Loucy (cell line): ENCODE measurements at regions not wholly inside any gene's neighbourhood (a gene's known extent, or its start where the extent isn't known, plus 50 kb on each side); places are given as distances from the start of the nearest gene placed in this dataset.

Source experiments
- H2AFZ ChIP-seq: fragments of 200-600 bp; sonication (generic); 2 replicates; pipeline ENCODE4 v1.6.0; 2016; ENCODE audit warnings: antibody characterized with exemption, mild to moderate bottlenecking, low read length, moderate library complexity
- H3F3A ChIP-seq: fragments of 200-600 bp; 2 replicates; pipeline ENCODE4 v1.6.0; 2016; ENCODE audit warnings: antibody characterized with exemption, low read depth, mild to moderate bottlenecking
- H3K27me3 ChIP-seq: fragments of 200-600 bp; sonication (generic); 2 replicates; pipeline ENCODE4 v1.6.1; 2014; ENCODE audit warnings: low read length, mild to moderate bottlenecking; ENCODE audit not compliant: insufficient read depth, poor library complexity, severe bottlenecking
- H3K36me3 ChIP-seq: fragments of 200-600 bp; sonication (generic); 2 replicates; pipeline ENCODE4 v1.6.1; 2016; ENCODE audit warnings: low read length; ENCODE audit not compliant: insufficient read depth
- H3K4me1 ChIP-seq: fragments of 200-600 bp; sonication (generic); 2 replicates; pipeline ENCODE4 v1.5.1; 2014; ENCODE audit warnings: low read length, mild to moderate bottlenecking; ENCODE audit not compliant: insufficient read depth, poor library complexity, severe bottlenecking
- H3K4me2 ChIP-seq: fragments of 200-600 bp; sonication (generic); 2 replicates; pipeline ENCODE4 v1.6.0; 2014; ENCODE audit warnings: antibody characterized with exemption, low read length, low read depth, mild to moderate bottlenecking; ENCODE audit not compliant: poor library complexity, severe bottlenecking
- H3K4me3 ChIP-seq: fragments of 200-600 bp; sonication (generic); 2 replicates; pipeline ENCODE4 v1.5.1; 2014; ENCODE audit warnings: low read length, mild to moderate bottlenecking, mixed read lengths; ENCODE audit not compliant: poor library complexity, severe bottlenecking
- H3K79me2 ChIP-seq: fragments of 200-600 bp; sonication (generic); 2 replicates; pipeline ENCODE4 v1.6.1; 2014; ENCODE audit warnings: low read length; ENCODE audit not compliant: insufficient read depth
- H3K9ac ChIP-seq: fragments of 200-600 bp; sonication (generic); 2 replicates; pipeline ENCODE4 v1.6.0; 2014; ENCODE audit warnings: mild to moderate bottlenecking, low read depth, low read length, moderate library complexity; ENCODE audit not compliant: poor library complexity, severe bottlenecking
- H3K9me2 ChIP-seq: fragments of 200-600 bp; sonication (generic); replicated peaks from 2 replicates; pipeline ENCODE4 v1.6.1; 2016; ENCODE audit warnings: low read depth, low read length, mixed read lengths
- H3K9me3 ChIP-seq: fragments of 200-600 bp; sonication (generic); 2 replicates; pipeline ENCODE4 v1.6.1; 2014; ENCODE audit warnings: mild to moderate bottlenecking, antibody characterized with exemption, low read length, low read depth; ENCODE audit not compliant: insufficient read depth
- H4K20me1 ChIP-seq: fragments of 200-600 bp; sonication (generic); 2 replicates; pipeline ENCODE4 v1.6.0; 2014; ENCODE audit warnings: antibody characterized with exemption, low read length, mild to moderate bottlenecking; ENCODE audit not compliant: insufficient read depth, poor library complexity, severe bottlenecking
- CTCF ChIP-seq: fragments of 200-600 bp; sonication (generic); conservative IDR thresholded peaks from 2 replicates; pipeline ENCODE4 v1.5.1; 2014; ENCODE audit warnings: mild to moderate bottlenecking, antibody characterized with exemption, low read length
- EZH2phosphoT487 ChIP-seq: fragments of 200-600 bp; IDR thresholded peaks from 2 replicates; pipeline ENCODE4 v1.6.1; 2018; ENCODE audit warnings: antibody characterized with exemption, mild to moderate bottlenecking, moderate library complexity, borderline replicate concordance

GRCh38 chrX:134737061-134737460 lies 59.9 kb downstream of the PABIR2 start:
- H2AFZ ChIP-seq = no peak overlapping the region
- H3K36me3 ChIP-seq = no peaks in the 10 kb centered on the region
- TF ChIP-seq EZH2phosphoT487 (no peak), CTCF (no peak)
- H3K4me3 ChIP-seq = no peak overlapping the region
- H3K4me1 ChIP-seq = peaks cover 26% of the 10 kb centered on the region
- H4K20me1 ChIP-seq = no peaks in the 10 kb centered on the region
- no peaks in the 10 kb centered on the region for H3K9me3 ChIP-seq
- no peaks in the 10 kb centered on the region for H3F3A ChIP-seq
- no peaks in the 10 kb centered on the region for H3K79me2 ChIP-seq
- H3K9ac ChIP-seq = no peak overlapping the region
- no peaks in the 10 kb centered on the region for H3K27me3 ChIP-seq
- H3K4me2 ChIP-seq = no peak overlapping the region
- H3K9me2 ChIP-seq = no peaks in the 10 kb centered on the region

DNA sequence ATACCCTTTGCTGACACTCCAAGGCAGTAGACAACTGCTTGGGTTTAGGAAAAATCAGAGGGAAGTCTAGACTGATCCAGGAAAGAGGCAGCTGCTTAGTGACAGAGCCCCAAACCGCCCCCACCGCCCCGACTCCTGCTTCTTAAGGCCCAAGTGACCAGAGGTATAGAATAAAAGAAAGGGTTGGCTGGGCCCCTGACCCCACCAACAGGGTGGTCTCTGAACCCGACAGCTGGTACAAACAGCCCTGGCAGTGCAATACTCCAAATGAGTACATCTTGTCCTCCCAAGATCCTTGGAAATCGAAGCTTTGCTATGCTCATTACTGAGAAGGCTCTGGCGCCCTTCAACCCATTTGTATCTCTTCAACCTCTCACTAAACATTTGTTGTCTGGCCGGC lies 60.6 kb downstream of the PABIR2 start:
- Histone ChIP-seq H4K20me1 (no peaks in the 10 kb centered on the region), H3K9ac (no peak overlapping the region), H3K4me3 (no peak overlapping the region), H3K9me2 (no peaks in the 10 kb centered on the region), H3K4me1 (peaks cover 21% of the 10 kb centered on the region), H3F3A (no peaks in the 10 kb centered on the region), H2AFZ (no peak overlapping the region), H3K9me3 (no peaks in the 10 kb centered on the region), H3K36me3 (no peaks in the 10 kb centered on the region), H3K4me2 (no peak overlapping the region), H3K79me2 (no peaks in the 10 kb centered on the region), H3K27me3 (no peaks in the 10 kb centered on the region)
- TF ChIP-seq CTCF (no peak), EZH2phosphoT487 (no peak)

DNA sequence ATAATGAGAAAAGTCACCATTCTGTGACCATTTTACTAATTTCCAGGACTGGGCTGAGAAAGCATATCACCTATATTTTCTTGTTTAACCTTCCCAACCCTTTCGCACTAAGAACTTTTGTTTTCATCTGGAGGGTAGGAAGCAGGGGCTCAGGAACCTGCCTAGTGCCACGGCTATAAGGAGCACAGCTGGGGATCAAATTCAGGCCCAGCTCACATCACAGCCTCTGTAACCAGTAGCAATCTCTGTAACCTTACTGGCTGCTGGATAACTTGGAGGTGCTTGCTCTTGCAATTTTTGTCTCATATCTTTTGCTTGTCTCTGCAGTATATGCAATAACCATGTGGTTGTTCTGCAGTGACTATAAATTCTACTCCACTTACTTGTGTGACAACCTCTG lies 62.0 kb downstream of the PABIR2 start:
- Histone ChIP-seq H3K9me2 (no peaks in the 10 kb centered on the region), H3K9me3 (no peaks in the 10 kb centered on the region), H2AFZ (no peak overlapping the region), H4K20me1 (no peaks in the 10 kb centered on the region), H3K79me2 (no peaks in the 10 kb centered on the region), H3K36me3 (no peaks in the 10 kb centered on the region), H3F3A (no peaks in the 10 kb centered on the region), H3K27me3 (no peaks in the 10 kb centered on the region), H3K4me3 (no peak overlapping the region), H3K4me1 (peaks cover 19% of the 10 kb centered on the region), H3K9ac (no peak overlapping the region), H3K4me2 (peak overlapping the region; percentile 20)
- TF ChIP-seq CTCF (no peak), EZH2phosphoT487 (no peak)
